Stomach (tissue), 8 donors: ENCODE measurements at regions not wholly inside any gene's neighbourhood (a gene's known extent, or its start where the extent isn't known, plus 50 kb on each side); places are given as distances from the start of the nearest gene placed in this dataset.
"Not testable (repeated sequence)": the region's sequence is repeated elsewhere in the genome, so short reads cannot be mapped to it uniquely, and the experiment has no call there.

Experiments used
- DNase-seq, 2 donors: peaks; one replicate each; pipeline versions ENCODE4 v3.0.0 to v3.0.0-alpha.2; 2013 to 2019
- H3K27ac ChIP-seq, 5 donors: fragments of 200-600 bp in 4 of 5; sonication (generic) in 4 of 5; one replicate each; pipeline ENCODE4 v1.5.1; 2013 to 2019; ENCODE audit warnings: mild to moderate bottlenecking in 1 of 5, moderate library complexity in 1 of 5
- H3K27me3 ChIP-seq, 3 donors: fragments of 200-600 bp; sonication (generic); one replicate each; pipeline ENCODE4 v1.5.1; 2017 to 2019; ENCODE audit warnings: mixed run types in 1 of 3
- H3K36me3 ChIP-seq, 4 donors: fragments of 200-600 bp; sonication (generic); 1 replicate in 3 of 4; 2 replicates in 1 of 4; pipeline ENCODE4 v1.5.1; 2016 to 2019
- H3K4me1 ChIP-seq, 4 donors: fragments of 200-600 bp; sonication (generic); one replicate each; pipeline ENCODE4 v1.5.1; 2016 to 2019
- H3K4me3 ChIP-seq, 4 donors: fragments of 200-600 bp; sonication (generic) in 3 of 4; one replicate each; pipeline ENCODE4 v1.5.1; 2016 to 2019; ENCODE audit warnings: mild to moderate bottlenecking in 1 of 4
- H3K9me3 ChIP-seq, 4 donors: fragments of 200-600 bp; sonication (generic); one replicate each; pipeline ENCODE4 v1.5.1; 2016 to 2019
- CTCF ChIP-seq, 7 experiments: fragments of 450-650 bp in 4 of 7; fragments of 200-600 bp in 3 of 7; sonication (generic) in 3 of 7; IDR thresholded peaks; one replicate each; pipeline ENCODE4 v1.5.1; 2016 to 2019; ENCODE audit warnings: antibody characterized with exemption in 7 of 7, control low read depth in 2 of 7, mild to moderate bottlenecking in 1 of 7
- EP300 ChIP-seq: sonication (generic); formaldehyde crosslinking; IDR thresholded peaks from one replicate; pipeline ENCODE4 v1.6.1; 2017; ENCODE audit warnings: antibody characterized with exemption
- POLR2A ChIP-seq, 4 donors: fragments of 450-650 bp; IDR thresholded peaks; one replicate each; pipeline ENCODE4 v1.6.1; 2016; ENCODE audit warnings: antibody characterized with exemption in 4 of 4, control low read depth in 2 of 4, mild to moderate bottlenecking in 1 of 4, moderate library complexity in 1 of 4
- POLR2AphosphoS5 ChIP-seq, 3 donors: sonication (generic); formaldehyde crosslinking; IDR thresholded peaks; one replicate each; pipeline ENCODE4 v1.6.1; 2016; ENCODE audit warnings: antibody characterized with exemption in 3 of 3
- WGBS, 5 donors: extraction: QIAGEN DNeasy Blood & Tissue Kit in 3 of 5; methylation state at CpG; one replicate each; pipeline versions ENCODE4 v1.1.5 to v1.1.7; 2013 to 2018; 5-methylcytosine and 5-hydroxymethylcytosine counted together
- intact Hi-C: fragments of 100-400 bp; cut with DNase I; formaldehyde crosslinking; loops from one replicate; pipeline ENCODE4 v1.15.1; 2023; ENCODE audit warnings: low total_unique reads
- donor health status: healthy with polysubstance abuse.
- donor health status: Bipolar disorder and iron deficiency.
- donor health status: healthy.

GRCh38 chr3:86828751-86829150, 162.2 kb downstream of the VGLL3 start:
- no peaks in the 10 kb centered on the region for H3K27me3 ChIP-seq
- no peaks in the 10 kb centered on the region for H3K4me1 ChIP-seq
- no peak overlapping the region for H3K4me3 ChIP-seq
- H3K36me3 ChIP-seq: no peaks in the 10 kb centered on the region
- TF ChIP-seq POLR2A (IDR thresholded peaks at IDR 0.05): no peak
- TF ChIP-seq CTCF (IDR thresholded peaks at IDR 0.05): no peak
- no peak for TF ChIP-seq POLR2AphosphoS5 (IDR thresholded peaks at IDR 0.05)
- no peak for TF ChIP-seq EP300
- no peak overlapping the region for H3K27ac ChIP-seq
- intact Hi-C loops: no loop called here
- WGBS, 5 donors: 79 to 87% (median 83%) methylated on average over 3 of the region's 3 CpGs
- H3K9me3 ChIP-seq: no peaks in the 10 kb centered on the region
- no peak for DNase-seq

GRCh38 chr3:86827582-86827981, 163.4 kb downstream of the VGLL3 start:
- H3K27me3 ChIP-seq, H3K27ac ChIP-seq, intact Hi-C loops, H3K36me3 ChIP-seq, H3K4me3 ChIP-seq, H3K9me3 ChIP-seq, H3K4me1 ChIP-seq, DNase-seq: not testable (repeated sequence)
- 90 to 94% (median 93%) methylated on average over 10 of the region's 10 CpGs for whole genome bisulfite sequencing, 5 donors

- no peaks in the 10 kb centered on the region for H3K9me3 ChIP-seq
- H3K4me1 ChIP-seq: no peaks in the 10 kb centered on the region
- intact Hi-C loops: no loop called here
- H3K4me3 ChIP-seq: no peak overlapping the region
- no peak overlapping the region for H3K27ac ChIP-seq
- 91 to 99% (median 97%) methylated on average over 4 of the region's 4 CpGs for WGBS, 5 donors
- H3K27me3 ChIP-seq: no peaks in the 10 kb centered on the region
- no peak for DNase-seq
- TF ChIP-seq POLR2AphosphoS5 (IDR thresholded peaks at IDR 0.05) (no peak), POLR2A (IDR thresholded peaks at IDR 0.05) (no peak), EP300 (no peak), CTCF (IDR thresholded peaks at IDR 0.05) (no peak)
- no peaks in the 10 kb centered on the region for H3K36me3 ChIP-seq
Observed at GRCh38 chr3:86826292-86826691, 164.7 kb downstream of the VGLL3 start.

GRCh38 chr3:86815880-86816279, 175.1 kb downstream of the VGLL3 start:
- Histone ChIP-seq H3K27me3 (no peaks in the 10 kb centered on the region), H3K36me3 (no peaks in the 10 kb centered on the region), H3K4me1 (no peaks in the 10 kb centered on the region), H3K4me3 (no peak overlapping the region), H3K9me3 (no peaks in the 10 kb centered on the region), H3K27ac (no peak overlapping the region)
- no peak for DNase-seq
- intact Hi-C loops: no loop called here
- no peak for TF ChIP-seq EP300
- TF ChIP-seq POLR2A (IDR thresholded peaks at IDR 0.05): no peak
- TF ChIP-seq POLR2AphosphoS5 (IDR thresholded peaks at IDR 0.05): no peak
- TF ChIP-seq CTCF (IDR thresholded peaks at IDR 0.05): no peak

- DNase-seq: no peak
- no peak overlapping the region for H3K27ac ChIP-seq
- intact Hi-C loops: no loop called here
Observed at GRCh38 chr3:86814918-86815655, 175.9 kb downstream of the VGLL3 start.

More at GRCh38 chr3:86814918-86815655, 175.9 kb downstream of the VGLL3 start:
- H3K4me1 ChIP-seq: no peaks in the 10 kb centered on the region
- WGBS, 5 donors: 32 to 54% (median 38%) methylated on average over 4 of the region's 4 CpGs
- no peaks in the 10 kb centered on the region for H3K27me3 ChIP-seq
- no peaks in the 10 kb centered on the region for H3K36me3 ChIP-seq
- no peaks in the 10 kb centered on the region for H3K9me3 ChIP-seq
- no peak for TF ChIP-seq EP300
- no peak for TF ChIP-seq POLR2A (IDR thresholded peaks at IDR 0.05)
- TF ChIP-seq POLR2AphosphoS5 (IDR thresholded peaks at IDR 0.05): no peak
- no peak for TF ChIP-seq CTCF (IDR thresholded peaks at IDR 0.05)
- no peak overlapping the region for H3K4me3 ChIP-seq
